ENCODE measurements at regions not wholly inside any gene's neighbourhood (a gene's known extent, or its start where the extent isn't known, plus 50 kb on each side); places are given as distances from the start of the nearest gene placed in this dataset.

DNA sequence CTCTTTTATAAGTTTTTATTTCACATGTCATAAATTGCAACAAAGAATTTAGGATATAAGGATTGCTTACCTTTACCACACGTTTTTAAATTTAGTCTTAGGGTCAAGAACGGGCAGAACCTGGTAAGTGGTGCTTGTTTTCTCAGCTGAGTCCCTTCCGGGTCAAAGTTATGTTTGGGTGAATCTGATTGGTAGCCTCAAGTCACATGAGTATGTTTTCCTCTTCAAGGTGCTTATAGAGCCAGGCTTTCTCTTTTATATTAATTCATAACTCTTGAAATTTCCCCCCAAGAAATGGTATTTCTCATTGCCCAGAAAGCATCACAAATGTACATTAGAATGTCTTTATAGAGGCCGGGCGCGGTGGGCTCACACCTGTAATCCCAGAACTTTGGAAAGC, 415.7 kb upstream of the ROBO2 start:
- TF ChIP-seq, protein P1, sequence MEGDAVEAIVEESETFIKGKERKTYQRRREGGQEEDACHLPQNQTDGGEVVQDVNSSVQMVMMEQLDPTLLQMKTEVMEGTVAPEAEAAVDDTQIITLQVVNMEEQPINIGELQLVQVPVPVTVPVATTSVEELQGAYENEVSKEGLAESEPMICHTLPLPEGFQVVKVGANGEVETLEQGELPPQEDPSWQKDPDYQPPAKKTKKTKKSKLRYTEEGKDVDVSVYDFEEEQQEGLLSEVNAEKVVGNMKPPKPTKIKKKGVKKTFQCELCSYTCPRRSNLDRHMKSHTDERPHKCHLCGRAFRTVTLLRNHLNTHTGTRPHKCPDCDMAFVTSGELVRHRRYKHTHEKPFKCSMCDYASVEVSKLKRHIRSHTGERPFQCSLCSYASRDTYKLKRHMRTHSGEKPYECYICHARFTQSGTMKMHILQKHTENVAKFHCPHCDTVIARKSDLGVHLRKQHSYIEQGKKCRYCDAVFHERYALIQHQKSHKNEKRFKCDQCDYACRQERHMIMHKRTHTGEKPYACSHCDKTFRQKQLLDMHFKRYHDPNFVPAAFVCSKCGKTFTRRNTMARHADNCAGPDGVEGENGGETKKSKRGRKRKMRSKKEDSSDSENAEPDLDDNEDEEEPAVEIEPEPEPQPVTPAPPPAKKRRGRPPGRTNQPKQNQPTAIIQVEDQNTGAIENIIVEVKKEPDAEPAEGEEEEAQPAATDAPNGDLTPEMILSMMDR (IDR thresholded peaks at IDR 0.05; ENCODE audit: low read depth, low read length): no peak
- DNase-seq (ENCODE audit: extremely low read depth, low read depth): no peak

DNA sequence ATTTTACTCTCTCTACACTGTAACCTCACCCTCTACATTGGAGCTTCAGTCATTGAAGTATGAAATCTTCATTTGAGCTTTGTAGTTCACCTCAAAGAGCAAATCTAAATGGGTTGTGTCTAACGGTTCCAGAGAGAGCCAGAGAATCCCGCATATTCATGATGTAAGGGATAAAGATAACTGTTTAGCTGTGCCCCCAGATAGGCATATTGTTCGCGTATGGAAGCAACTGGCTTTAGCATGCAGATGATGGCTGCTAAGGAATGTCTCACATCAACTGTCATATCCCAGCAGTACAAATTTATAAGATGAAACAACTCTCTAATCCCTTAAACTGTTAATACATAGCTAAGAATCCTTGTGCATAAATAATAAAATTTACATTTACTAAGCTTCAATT, 412.7 kb upstream of the ROBO2 start:
- TF ChIP-seq, protein P1 (IDR thresholded peaks at IDR 0.05; ENCODE audit: low read depth, low read length): no peak
- no peak for DNase-seq (ENCODE audit: extremely low read depth, low read depth)

DNA sequence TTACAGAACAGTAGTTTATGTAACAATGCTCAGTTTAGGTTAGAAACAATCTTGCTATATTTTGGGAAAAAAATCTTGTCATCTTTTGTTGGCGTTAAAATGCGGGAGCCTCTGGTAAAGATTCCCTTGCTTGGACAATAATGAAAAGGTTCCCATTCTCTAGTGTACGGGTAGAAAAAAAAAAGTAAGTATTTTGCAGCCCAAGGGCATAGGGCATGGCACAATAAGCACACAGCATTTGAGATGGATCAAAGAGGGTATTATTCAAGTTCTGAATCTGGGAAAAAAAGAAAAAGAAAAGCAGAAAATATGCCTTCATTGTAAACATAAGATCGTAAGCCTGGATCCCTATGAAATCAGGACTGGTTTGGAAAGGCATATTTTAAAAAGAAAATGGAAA, 408.6 kb upstream of the ROBO2 start:
- TF ChIP-seq, protein P1 (IDR thresholded peaks at IDR 0.05; ENCODE audit: low read depth, low read length): no peak
- DNase-seq (ENCODE audit: extremely low read depth, low read depth): no peak

DNA sequence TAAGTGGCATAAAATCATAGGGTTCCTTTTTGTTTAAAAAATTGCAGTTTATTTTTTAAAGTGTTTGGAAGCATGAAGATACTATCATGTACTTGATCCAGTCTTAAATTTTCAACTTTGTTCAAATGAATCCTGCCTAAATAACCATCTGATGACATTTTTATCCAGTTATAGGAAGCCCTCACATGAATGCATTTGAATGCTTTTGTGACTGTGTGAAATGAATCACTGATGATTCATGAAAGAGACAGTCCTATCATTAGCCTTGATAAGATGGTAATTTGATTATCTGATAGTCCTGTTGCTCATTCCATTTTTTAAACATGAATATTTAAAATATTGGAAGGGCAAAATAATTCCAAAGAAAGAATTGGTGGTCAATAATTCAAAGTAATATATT, 401.9 kb upstream of the ROBO2 start:
- no peak for DNase-seq (ENCODE audit: extremely low read depth, low read depth)
- TF ChIP-seq, protein P1 (IDR thresholded peaks at IDR 0.05; ENCODE audit: low read depth, low read length): no peak

DNA sequence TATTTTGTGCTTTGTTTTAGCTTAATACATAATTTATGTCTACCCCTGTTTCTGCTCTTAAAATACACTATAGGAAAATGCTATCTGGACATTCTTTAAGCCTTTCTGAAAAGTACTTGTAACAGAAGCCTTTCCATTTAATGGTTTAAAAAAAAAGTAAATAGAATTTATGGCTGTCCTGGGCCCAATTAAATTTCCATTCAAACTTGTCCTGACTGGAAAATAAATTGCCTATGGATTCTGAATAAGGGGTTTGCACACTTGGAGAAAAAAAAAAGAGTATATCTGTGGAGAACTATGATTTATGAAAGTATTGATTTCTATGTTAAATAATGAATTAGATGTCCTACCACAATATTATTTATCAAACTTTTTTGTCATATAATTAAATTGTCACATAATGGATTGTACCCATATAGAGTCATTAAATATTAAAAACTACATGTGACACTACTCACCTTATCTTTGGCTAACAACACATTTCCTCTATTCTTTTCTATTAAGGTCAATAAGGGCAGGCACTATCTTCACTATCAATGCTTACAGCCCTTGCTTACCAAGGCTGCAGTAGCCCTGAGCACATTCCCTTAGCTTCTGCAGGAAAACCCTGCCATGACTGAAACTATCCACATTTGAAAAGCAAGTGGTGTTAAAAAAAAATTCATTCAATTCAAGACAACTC, 396.1 kb upstream of the ROBO2 start:
- TF ChIP-seq, protein P1 (IDR thresholded peaks at IDR 0.05; ENCODE audit: low read depth, low read length): no peak
- no peak for DNase-seq (ENCODE audit: extremely low read depth, low read depth)

DNA sequence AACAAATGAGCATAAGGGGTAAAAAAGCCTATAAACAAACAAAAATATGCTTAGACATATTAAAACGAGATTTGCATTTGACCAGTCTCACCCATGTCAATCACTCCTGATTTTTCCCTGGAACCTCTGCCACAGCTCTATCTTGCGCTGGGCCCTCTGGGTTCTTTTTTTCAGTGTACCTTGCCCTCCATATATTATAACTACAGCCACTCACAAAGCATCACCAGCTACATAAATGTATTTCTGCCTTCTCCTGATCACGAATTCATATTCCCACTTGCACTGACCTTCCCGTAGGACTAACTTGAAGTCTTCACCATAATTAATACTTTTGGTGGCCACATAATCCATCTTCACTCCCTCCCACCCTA, 395.6 kb upstream of the ROBO2 start:
- TF ChIP-seq, protein P1 (IDR thresholded peaks at IDR 0.05; ENCODE audit: low read depth, low read length): no peak
- no peak for DNase-seq (ENCODE audit: extremely low read depth, low read depth)

DNA sequence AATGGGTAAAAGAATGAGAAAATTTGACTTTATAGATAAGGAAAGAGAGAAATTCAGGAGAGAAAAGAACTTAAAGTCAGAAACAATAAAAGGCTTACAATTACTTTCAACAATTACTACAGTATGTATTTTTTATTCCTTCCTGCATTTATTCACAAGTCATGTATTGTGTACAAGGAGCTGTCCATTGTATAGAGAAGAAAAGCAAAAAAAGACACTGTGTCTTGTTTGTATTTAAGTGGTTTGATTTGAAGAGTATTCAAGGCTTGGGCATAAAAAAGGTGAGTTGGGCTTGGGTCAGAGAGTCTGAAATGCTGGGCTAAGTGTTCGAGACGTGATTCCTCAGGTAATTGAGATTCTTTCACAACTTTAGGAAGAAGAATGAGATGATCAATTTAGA, 394.2 kb upstream of the ROBO2 start:
- DNase-seq (ENCODE audit: extremely low read depth, low read depth): no peak
- TF ChIP-seq, protein P1 (IDR thresholded peaks at IDR 0.05; ENCODE audit: low read depth, low read length): no peak

Measured in AG09319 (cell line).